OCI-LY1 (cell line): ENCODE measurements at regions not wholly inside any gene's neighbourhood (a gene's known extent, or its start where the extent isn't known, plus 50 kb on each side); places are given as distances from the start of the nearest gene placed in this dataset.
A peak's percentile ranks its signal among the peaks of the same experiment; 100 is the strongest.
"Not testable (repeated sequence)": the region's sequence is repeated elsewhere in the genome, so short reads cannot be mapped to it uniquely, and the experiment has no call there.

Experiments
- H2AFZ ChIP-seq: fragments of 200-600 bp; sonication (generic), shearing (Covaris generic); 2 replicates; pipeline ENCODE4 v1.6.0; 2014; ENCODE audit warnings: antibody characterized with exemption, mild to moderate bottlenecking, low read length
- H3F3A ChIP-seq: fragments of 200-600 bp; sonication (generic), shearing (Covaris generic); 2 replicates; pipeline ENCODE4 v1.6.0; 2014; ENCODE audit warnings: mild to moderate bottlenecking, antibody characterized with exemption, low read length, moderate library complexity; ENCODE audit not compliant: insufficient read depth
- H3K27ac ChIP-seq: fragments of 200-600 bp; sonication (generic); 2 replicates; pipeline ENCODE4 v1.5.1; 2014; ENCODE audit warnings: low read length, mixed run types, mild to moderate bottlenecking, low read depth; ENCODE audit not compliant: poor library complexity, severe bottlenecking
- H3K27me3 ChIP-seq: fragments of 200-600 bp; sonication (generic); 2 replicates; pipeline ENCODE4 v1.6.0; 2014; ENCODE audit warnings: antibody characterized with exemption, mild to moderate bottlenecking, low read length, moderate library complexity; ENCODE audit not compliant: insufficient read depth
- H3K36me3 ChIP-seq: fragments of 200-600 bp; sonication (generic); 2 replicates; pipeline ENCODE4 v1.6.1; 2014; ENCODE audit warnings: mild to moderate bottlenecking, antibody characterized with exemption, low read length, moderate library complexity, mixed read lengths; ENCODE audit not compliant: insufficient read depth
- H3K4me1 ChIP-seq: fragments of 200-600 bp; sonication (generic); 2 replicates; pipeline ENCODE4 v1.5.1; 2014; ENCODE audit warnings: mild to moderate bottlenecking, low read length, moderate library complexity; ENCODE audit not compliant: insufficient read depth, severe bottlenecking
- H3K4me2 ChIP-seq: fragments of 200-600 bp; sonication (generic), shearing (Covaris generic); 2 replicates; pipeline ENCODE4 v1.6.1; 2014; ENCODE audit warnings: low read length
- H3K4me3 ChIP-seq: fragments of 200-600 bp; sonication (generic); 2 replicates; pipeline ENCODE4 v1.5.1; 2014; ENCODE audit warnings: low read length, low read depth, mild to moderate bottlenecking, mixed read lengths; ENCODE audit not compliant: poor library complexity, severe bottlenecking
- H3K79me2 ChIP-seq: fragments of 200-600 bp; shearing (Covaris generic); 2 replicates; pipeline ENCODE4 v1.6.1; 2016; ENCODE audit warnings: mixed run types, low read length, mixed read lengths; ENCODE audit not compliant: insufficient read depth
- H3K9ac ChIP-seq: fragments of 200-600 bp; sonication (generic), shearing (Covaris generic); 2 replicates; pipeline ENCODE4 v1.6.1; 2014; ENCODE audit warnings: mild to moderate bottlenecking, low read length, mixed read lengths
- H3K9me2 ChIP-seq: fragments of 200-600 bp; sonication (generic), shearing (Covaris generic); 2 replicates; pipeline ENCODE4 v1.6.1; 2014; ENCODE audit warnings: low read depth, mild to moderate bottlenecking, low read length, mixed read lengths
- H3K9me3 ChIP-seq: fragments of 200-600 bp; shearing (Covaris generic); 2 replicates; pipeline ENCODE4 v1.6.1; 2014; ENCODE audit warnings: low read length, mixed read lengths
- H4K20me1 ChIP-seq: fragments of 200-600 bp; sonication (generic), shearing (Covaris generic); 2 replicates; pipeline ENCODE4 v1.6.0; 2016; ENCODE audit warnings: mild to moderate bottlenecking, low read length; ENCODE audit not compliant: insufficient read depth
- EZH2 ChIP-seq: fragments of 200-600 bp; sonication (generic), shearing (Covaris generic); IDR thresholded peaks from 2 replicates; pipeline ENCODE4 v1.8.0; 2017; ENCODE audit warnings: borderline replicate concordance, mixed run types, mild to moderate bottlenecking, antibody characterized with exemption, low read length, moderate library complexity, mixed read lengths
- TF ChIP-seq, protein P1 (sequence below): fragments of 200-600 bp; sonication (generic), shearing (Covaris generic); IDR thresholded peaks from 2 replicates; pipeline ENCODE4 v1.5.1; 2017; ENCODE audit warnings: mild to moderate bottlenecking, antibody characterized with exemption, low read length, moderate library complexity, mixed read lengths

DNA sequence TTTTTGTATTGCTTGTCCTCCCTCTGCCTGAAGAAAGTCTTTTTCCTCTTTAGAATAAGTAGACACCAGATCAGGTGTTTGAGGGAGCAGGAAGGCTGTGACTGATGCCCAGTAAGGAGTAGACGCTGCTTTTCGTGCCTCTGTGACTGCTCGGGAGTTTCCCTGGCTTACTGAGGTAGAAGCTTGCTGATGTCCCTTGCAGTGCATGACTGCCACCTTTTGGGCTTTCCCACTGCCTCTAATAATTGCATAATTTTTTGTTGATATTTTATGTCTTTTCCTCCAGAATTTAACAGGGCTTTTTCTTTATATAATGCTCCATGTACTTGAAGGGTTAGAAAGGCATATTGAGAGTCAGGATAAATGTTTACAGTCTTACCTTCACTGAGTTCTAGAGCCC is 1240.2 kb downstream of the CDY2B start:
- Histone ChIP-seq H3K4me2 (no peak overlapping the region), H4K20me1 (no peaks in the 10 kb centered on the region), H2AFZ (no peak overlapping the region), H3K9ac (no peak overlapping the region), H3K36me3 (no peaks in the 10 kb centered on the region), H3F3A (no peaks in the 10 kb centered on the region), H3K27me3 (no peaks in the 10 kb centered on the region), H3K9me3 (no peaks in the 10 kb centered on the region), H3K4me1 (peaks cover 50% of the 10 kb centered on the region), H3K4me3 (no peak overlapping the region), H3K27ac (no peak overlapping the region), H3K79me2 (no peaks in the 10 kb centered on the region), H3K9me2 (no peaks in the 10 kb centered on the region)
- TF ChIP-seq, protein P1, sequence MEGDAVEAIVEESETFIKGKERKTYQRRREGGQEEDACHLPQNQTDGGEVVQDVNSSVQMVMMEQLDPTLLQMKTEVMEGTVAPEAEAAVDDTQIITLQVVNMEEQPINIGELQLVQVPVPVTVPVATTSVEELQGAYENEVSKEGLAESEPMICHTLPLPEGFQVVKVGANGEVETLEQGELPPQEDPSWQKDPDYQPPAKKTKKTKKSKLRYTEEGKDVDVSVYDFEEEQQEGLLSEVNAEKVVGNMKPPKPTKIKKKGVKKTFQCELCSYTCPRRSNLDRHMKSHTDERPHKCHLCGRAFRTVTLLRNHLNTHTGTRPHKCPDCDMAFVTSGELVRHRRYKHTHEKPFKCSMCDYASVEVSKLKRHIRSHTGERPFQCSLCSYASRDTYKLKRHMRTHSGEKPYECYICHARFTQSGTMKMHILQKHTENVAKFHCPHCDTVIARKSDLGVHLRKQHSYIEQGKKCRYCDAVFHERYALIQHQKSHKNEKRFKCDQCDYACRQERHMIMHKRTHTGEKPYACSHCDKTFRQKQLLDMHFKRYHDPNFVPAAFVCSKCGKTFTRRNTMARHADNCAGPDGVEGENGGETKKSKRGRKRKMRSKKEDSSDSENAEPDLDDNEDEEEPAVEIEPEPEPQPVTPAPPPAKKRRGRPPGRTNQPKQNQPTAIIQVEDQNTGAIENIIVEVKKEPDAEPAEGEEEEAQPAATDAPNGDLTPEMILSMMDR = peak; percentile 42; the same call in 1 of the 2 replicates
- no peak for TF ChIP-seq EZH2

DNA sequence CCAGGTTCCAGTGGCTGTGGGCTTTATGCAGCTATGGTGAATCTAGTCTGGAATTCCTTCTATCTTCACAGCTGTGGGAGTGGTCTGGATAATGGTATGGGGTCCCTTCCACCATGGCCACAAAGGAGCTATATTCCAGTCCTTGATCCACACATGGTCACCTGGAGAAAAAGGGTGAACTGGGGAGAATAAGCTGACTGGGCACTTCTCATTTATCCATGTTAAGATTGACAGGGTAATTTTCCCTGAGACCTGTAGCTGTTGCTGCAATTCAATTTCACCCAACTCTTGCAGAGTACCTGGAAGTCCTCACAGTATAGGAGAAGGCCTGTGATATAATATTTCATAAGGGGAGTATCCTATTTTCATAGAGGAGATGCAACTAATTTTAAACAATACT is 1241.3 kb downstream of the CDY2B start:
- H3K4me1 ChIP-seq = peaks cover 39% of the 10 kb centered on the region
- H3K9ac ChIP-seq, H3K27me3 ChIP-seq, H4K20me1 ChIP-seq, H3K79me2 ChIP-seq, H3K9me3 ChIP-seq, H3K27ac ChIP-seq, H3K9me2 ChIP-seq, H3K4me3 ChIP-seq, H3F3A ChIP-seq, H2AFZ ChIP-seq, H3K4me2 ChIP-seq, H3K36me3 ChIP-seq: not testable (repeated sequence)

GRCh38 chrY:16636254-16636653 is 1243.8 kb downstream of the CDY2B start:
- peak overlapping the region; percentile 61 for H3K4me2 ChIP-seq
- peak overlapping the region; percentile 87 for H2AFZ ChIP-seq
- peak overlapping the region; percentile 13 for H3K4me3 ChIP-seq
- H3K36me3 ChIP-seq = no peaks in the 10 kb centered on the region
- H3K27me3 ChIP-seq = no peaks in the 10 kb centered on the region
- peak overlapping the region; percentile 88 for H3K27ac ChIP-seq
- H4K20me1 ChIP-seq = no peaks in the 10 kb centered on the region
- TF ChIP-seq, protein P1 = no peak
- no peak for TF ChIP-seq EZH2
- no peaks in the 10 kb centered on the region for H3K9me2 ChIP-seq
- H3K79me2 ChIP-seq = no peaks in the 10 kb centered on the region
- H3K9me3 ChIP-seq = no peaks in the 10 kb centered on the region
- H3K9ac ChIP-seq = peak overlapping the region; percentile 53
- peaks cover 18% of the 10 kb centered on the region for H3K4me1 ChIP-seq
- no peaks in the 10 kb centered on the region for H3F3A ChIP-seq

DNA sequence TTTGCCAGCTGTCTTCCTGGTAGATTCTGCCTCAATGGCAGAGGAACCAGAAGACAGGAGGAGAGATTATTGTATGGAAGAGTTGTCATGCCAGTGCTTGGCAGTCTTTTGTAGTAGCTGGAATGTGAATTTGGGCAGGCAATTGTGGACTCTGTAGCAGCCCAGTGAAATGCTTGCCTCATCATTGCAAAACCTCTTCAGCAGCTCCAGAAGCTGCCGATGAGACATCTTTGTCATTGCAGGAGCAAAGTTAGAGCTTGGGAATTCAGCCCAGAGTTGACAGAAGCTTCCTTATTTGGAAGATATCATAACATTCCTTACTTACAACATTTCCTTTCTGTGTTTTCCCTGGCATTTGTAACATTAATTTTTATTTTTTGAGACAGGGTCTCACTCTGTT is 1250.9 kb downstream of the CDY2B start:
- Histone ChIP-seq H3K9me2 (no peaks in the 10 kb centered on the region), H3K79me2 (no peaks in the 10 kb centered on the region), H3K4me3 (no peak overlapping the region), H3K4me2 (no peak overlapping the region), H3F3A (no peaks in the 10 kb centered on the region), H3K9me3 (no peaks in the 10 kb centered on the region), H3K27me3 (no peaks in the 10 kb centered on the region), H3K9ac (no peak overlapping the region), H3K4me1 (no peaks in the 10 kb centered on the region), H3K27ac (no peak overlapping the region), H2AFZ (no peak overlapping the region), H4K20me1 (no peaks in the 10 kb centered on the region), H3K36me3 (no peaks in the 10 kb centered on the region)
- TF ChIP-seq, protein P1 = no peak
- no peak for TF ChIP-seq EZH2
